GM04503 (cell line): ENCODE measurements at regions not wholly inside any gene's neighbourhood (a gene's known extent, or its start where the extent isn't known, plus 50 kb on each side); places are given as distances from the start of the nearest gene placed in this dataset.
"Not testable (repeated sequence)": the region's sequence is repeated elsewhere in the genome, so short reads cannot be mapped to it uniquely, and the experiment has no call there.

ENCODE experiments used
- DNase-seq: peaks from one replicate; pipeline ENCODE4 v3.0.0-alpha.2; 2012; ENCODE audit warnings: low read depth

DNA sequence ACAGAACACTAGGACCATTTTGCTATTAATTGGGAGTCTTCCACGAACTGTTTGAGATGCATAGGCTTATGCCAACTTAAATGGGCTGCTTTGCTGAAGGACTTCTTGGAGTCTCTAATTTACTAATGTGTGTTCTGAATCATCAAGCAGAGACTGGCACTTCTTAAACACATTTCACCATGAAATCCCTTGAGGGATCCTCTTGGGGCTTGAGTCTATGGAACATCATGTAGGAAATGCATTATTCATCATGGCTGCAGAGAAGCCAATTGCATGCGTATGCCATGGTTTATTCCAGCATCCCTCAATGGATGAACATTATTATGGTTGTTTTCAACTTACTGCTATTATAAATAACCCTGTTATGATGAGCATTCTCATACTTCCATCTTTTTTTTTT is 73.4 kb downstream of the FGD2 start:
- DNase-seq, result no peak

DNA sequence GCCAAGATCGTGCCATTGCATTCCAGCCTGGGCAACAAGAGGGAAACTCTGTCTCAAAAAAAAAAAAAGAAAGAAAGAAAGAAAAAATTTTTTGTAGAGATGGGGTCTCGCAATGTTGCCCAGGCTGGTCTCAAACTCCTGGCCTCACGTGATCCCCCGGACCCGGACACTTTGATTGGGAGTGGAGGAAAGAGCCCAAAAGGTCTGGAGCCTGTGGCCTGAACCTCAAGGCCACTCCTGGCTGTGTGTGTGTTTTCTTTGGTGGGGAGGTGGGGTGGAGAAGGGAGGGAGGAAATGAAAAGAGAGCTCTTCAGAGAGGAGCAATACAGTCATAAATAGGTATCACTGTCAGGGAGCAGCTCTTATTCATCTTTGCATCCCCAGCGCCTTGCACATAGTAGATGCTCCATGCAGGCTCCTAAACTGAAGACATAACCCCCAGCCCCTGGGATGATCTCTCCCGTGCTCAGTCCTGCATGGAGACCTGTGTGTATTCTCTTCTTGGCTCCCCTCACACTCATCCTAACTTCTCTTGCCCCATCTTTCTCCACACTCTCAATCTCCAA is 75.7 kb downstream of the FGD2 start:
- no peak for DNase-seq

DNA sequence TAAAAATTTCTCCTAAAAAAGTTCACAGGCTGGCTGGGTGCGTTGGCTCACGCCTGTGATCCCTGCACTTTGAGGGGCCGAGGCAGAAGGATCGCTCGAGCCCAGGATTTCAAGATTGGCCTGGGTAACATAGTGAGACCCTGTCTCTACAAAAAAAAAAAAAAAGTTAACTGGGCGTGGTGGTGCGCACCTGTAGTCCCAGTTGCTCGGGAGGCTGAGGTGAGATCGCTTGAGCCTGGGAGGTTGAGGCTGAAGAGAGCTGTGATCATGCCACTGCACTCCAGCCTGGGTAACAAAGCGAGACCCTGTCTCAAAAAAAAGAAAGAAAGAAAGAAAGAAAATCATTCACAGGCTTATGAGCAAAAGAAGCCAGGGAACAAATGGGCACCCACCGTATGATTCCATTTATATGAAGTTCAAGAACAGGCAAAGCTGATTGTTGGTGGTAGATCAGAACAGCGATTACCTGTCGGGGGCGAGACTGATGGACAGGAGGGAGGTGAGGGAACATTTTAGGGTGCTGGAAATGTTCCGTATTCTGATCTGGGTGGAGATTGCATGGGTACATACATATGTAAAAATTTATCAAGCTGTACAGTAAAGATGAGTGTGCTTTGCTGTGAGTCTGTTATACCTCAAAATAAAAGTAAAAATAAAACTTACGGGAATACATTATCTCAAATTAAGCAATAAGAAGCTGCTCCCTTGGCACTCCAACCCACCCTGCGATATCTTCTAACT is 77.1 kb downstream of the FGD2 start:
- DNase-seq, result no peak

DNA sequence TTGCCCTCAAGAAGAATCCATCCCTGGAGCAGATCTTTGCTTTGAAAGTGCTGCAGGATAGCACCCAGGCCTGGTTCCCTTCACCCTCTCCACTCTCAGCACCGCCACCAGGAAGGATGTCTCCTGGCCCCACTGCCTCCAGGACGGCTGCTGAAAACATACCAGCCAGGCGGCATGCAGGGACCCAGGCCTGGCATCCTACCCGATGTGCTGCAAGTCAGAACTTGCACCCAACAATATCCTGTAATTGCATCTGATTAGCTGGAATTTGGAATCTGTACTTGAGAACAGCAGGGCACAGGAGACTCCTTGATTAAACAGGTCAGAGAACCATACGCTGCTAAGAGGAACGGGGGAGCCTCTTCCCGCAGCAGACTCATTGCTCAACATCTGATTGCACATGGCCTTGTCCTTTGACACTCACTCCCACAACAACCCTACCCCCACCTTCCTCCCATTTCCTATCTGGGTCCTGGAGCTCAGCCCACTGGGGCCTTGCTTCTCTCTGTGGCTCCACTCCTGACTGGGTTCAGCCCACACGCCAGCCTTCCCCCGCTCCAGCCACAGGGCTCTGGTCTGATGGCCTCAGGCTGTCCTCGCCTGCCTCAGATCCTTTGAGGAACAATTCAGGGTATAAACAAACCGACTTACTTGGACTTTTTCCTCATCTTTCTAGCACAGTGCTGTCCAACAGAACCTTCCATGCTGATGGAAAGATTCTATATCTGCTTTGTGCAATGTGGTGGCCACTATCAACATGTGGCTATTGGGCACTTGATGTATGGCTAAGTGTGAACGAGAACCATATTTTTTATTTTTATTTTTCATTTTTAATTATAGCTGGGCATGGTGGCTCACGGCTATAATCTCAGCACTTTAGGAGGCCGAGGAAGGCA is 78.0 kb downstream of the FGD2 start:
- no peak for DNase-seq

DNA sequence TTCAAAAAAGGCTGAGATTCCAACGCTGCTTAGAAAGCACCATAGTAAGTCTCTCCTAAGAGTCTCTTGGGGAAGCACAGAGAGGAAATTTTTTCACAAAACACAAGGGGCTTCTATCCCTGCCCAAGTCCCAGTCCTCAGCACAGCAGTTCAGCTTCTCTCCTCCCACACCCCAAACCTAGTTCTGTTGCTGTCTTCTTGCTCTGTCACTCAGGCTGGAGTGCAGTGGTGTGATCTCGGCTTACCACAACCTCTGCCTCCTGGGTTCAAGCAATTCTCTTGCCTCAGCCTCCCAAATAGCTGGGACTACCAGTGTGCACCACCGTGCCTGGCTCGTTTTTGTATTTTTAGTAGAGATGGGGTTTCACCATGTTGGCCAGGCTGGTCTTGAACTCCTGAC is 79.2 kb downstream of the FGD2 start:
- not testable (repeated sequence) for DNase-seq

DNA sequence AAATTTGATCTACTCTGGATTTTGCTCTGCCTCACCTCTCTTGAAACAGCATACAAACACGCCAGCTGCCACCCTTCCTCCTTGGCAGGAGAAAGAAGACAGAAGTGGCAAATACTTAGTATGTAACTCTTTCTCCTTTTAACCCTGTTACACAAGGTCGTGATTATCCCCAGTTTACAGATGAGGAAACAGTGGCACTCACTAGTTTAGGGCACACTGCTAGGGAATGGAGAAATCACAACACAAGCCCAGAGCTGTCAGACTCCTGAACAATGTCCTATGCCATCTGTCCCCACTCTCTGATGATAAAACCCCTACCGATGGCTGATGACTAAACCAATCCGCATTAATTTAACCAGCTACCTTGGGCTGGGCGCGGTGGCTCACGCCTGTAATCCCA is 79.7 kb downstream of the FGD2 start:
- no peak for DNase-seq

DNA sequence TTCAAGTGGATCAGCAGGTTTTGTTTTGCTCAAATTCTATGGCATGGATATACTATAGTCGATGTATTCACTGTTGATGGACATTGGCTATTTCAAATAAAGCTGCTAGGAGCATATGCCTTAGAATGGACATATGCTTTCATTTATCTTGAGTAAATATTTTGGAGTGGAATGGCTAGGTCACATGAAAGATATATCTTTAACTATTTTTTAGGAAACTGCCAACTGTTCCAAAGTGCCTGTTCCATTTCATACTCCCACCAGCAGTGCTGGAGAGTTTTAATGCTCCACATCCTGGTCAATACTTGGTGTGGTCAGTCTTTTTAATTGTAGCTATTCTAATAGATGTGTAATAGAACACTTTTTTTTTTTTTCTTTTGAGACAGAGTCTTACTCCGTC is 81.1 kb upstream of the PIM1 start:
- DNase-seq, result no peak

DNA sequence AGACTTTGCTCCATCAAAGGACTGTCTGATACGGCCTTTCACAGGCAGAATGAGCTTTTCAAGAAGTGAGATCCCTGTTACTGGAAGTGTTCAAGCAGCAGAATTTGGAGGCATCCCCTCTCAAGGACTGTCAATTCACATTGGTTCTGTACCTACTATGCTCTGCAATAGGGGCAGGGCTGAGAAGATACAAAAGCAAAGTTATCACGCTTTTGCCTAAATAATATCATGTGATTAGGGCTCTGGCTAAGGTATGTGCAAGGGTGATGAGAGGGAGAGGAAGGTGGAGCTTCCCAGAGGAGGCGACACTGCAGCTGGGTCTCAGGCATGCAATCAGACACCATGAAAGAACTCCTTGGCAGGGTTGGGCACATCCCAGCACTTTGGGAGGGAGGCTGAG is 80.2 kb upstream of the PIM1 start:
- no peak for DNase-seq

DNA sequence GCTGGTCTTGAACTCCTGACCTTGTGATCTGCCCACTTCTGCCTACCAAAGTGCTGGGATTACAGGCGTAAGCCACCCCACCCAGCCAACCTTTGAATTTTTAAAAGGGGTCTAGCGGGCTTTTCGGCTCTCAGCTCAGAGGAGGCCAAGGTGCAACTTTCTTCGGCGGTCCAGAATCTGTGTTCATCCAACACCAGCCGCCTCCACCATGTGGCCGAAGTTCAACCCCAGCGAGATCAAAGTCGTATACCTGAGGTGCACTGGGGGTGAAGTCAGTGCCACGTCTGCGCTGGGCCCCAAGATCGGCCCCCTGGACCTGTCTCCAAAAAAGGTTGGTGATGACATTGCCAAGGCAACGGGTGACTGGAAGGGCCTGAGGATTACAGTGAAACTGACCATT is 78.8 kb upstream of the PIM1 start:
- not testable (repeated sequence) for DNase-seq

DNA sequence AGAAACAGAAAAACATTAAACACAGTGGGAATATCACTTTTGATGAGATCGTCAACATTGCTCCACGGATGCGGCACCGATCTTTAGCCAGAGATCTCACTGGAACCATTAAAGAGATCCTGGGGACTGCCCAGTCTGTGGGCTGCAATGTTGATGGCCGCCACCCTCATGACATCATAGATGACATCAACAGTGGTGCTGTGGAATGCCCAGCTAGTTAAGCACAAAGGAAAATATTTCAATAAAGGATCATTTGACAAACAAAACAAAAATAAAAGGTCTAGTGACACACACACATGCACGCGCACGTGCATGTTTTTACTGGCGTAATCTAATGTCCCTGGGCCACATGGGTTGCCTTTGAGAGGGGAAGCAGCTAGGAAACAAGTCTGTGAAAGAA is 78.4 kb upstream of the PIM1 start:
- DNase-seq, result not testable (repeated sequence)

DNA sequence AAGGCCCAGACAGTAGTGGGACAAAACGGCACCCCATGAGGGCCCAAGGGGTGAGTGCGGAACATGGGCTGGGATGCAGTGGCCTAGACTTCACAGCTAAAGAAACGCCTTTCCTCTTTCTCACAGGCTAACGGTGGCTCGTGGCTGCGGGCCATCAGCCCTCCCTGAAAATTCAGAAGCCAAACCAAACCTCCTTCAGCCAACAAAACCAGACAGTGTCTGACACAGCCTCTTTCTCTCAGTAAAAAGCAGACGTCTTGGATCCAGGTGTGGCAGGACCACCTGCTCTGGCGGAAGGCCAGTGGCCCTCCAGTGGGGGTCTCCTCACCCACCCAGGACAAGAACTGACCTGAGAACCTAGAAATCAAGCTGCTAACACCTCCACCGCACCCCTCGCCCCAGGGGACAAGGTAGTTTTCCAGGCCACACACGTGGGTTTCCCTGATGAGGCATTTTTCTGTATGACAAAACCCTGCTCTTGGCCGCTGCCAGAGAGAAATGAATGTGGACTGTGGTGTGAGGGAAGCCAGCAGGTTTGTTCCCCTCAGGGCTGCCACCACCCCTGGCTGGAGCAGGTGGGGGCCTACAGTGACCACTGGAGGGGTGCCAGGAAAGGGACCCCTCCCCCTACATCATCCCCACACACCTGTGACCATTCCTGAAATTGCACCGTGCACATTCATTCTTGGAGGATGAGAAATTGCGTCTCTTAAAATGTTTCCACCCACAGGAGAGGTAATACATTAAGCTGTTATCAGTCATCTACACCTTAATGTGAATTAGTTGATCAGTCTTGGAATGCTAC is 76.8 kb upstream of the PIM1 start:
- no peak for DNase-seq

DNA sequence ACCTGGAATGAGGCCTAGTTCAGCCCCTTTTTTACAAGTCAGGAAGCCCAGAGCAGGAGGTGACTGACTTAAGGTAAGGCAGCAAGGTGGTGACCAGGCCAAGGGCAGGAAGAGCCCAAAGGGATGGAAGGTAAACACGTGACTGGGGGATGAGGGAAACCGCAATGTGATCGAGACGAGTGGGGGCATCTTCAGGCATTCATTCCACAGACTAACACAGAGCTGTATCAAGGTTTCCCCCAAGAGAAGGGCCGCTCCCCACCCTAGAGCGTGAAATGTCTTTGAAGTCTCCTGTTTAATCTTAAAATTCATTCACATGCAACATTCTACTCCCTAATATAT is 76.3 kb upstream of the PIM1 start:
- no peak for DNase-seq

DNA sequence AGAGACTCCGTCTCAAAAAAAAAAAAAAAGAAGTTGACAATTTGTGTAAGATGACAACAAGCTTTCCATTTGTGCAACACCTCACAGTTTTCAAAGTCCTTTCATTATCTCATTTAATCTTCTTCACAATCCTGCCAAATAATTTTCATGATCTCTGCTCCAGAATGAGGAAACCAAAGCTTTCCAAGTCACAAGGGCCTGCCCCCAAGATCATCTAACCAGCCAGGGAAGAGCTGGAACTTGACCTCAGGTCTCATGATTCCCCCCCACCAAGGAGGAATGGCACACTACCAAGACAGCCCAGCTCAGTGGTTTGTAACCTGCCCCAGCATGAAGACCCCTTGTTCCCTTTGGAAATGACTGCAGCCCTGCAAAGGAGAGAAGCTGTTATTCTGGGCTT is 74.0 kb upstream of the PIM1 start:
- no peak for DNase-seq

DNA sequence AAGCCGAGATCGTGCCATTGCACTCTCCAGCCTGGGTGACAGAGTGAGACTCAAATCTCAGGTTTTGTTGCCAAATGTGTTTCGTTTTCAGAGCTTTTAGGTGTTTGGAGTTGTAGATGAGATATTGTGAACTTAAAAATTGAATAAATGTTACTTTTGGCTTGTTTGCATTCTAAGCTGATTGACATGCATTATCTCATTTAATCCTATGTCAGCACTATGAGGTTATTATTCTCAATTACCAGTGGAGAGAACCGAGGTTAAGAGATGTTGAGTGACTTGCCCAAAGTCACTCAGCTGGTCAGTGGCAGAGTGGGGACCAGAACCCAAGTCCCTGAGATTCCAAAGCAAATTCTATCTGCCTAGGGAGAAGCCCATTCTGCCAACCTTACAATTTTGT is 72.6 kb upstream of the PIM1 start:
- no peak for DNase-seq

DNA sequence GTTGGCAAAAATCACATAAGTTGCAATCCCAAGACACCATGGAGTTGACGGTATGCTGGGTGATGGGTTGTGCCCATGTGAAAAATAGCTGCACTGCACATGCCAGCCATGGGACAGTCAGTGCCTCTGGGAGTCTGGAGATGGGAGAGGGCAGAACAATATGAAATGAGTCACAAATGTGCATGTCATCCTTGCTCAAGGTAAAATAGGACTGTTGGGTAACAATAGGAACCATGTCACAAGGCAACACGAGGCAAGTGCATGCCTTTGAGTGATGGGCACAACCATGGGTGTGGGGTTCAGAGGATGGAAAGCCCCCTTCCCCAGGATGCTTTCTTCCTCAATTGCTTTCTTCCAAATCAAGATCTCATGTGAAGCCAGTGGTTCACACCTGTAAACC is 70.5 kb upstream of the PIM1 start:
- DNase-seq, result no peak

DNA sequence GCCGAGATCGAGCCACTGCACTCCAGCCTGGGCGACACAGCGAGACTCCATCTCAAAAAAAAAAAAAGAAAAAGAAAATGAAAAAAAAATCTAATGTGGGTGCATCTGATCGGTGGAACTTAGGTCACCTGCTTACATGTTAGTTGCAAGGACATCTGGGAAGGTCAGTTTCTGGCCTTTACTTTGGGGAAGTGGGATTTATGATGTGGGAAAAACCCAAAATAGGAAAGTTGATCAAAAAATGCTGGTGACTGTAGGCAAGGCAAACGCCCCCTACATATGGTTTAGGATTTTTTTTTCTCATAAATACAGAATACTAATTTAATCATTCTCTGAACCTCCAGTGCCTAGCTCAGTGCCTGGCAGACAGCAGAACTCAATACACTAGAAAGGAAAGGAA is 69.2 kb upstream of the PIM1 start:
- DNase-seq, result no peak

DNA sequence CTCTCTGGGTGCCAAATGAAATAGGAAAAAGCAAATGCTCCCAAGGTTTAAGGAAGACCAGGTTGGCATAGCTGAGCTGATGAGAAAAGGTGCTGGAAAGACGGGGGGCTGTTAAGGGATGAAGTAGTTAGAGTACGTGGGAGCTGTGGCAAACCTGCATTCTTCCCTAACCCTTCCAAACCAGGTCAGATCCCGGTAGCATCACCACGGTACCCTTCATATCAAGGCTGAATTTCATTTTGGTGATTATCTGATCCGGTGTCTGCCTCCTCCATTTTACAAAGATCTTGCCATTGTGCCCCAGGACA is 68.0 kb upstream of the PIM1 start:
- DNase-seq, result no peak

DNA sequence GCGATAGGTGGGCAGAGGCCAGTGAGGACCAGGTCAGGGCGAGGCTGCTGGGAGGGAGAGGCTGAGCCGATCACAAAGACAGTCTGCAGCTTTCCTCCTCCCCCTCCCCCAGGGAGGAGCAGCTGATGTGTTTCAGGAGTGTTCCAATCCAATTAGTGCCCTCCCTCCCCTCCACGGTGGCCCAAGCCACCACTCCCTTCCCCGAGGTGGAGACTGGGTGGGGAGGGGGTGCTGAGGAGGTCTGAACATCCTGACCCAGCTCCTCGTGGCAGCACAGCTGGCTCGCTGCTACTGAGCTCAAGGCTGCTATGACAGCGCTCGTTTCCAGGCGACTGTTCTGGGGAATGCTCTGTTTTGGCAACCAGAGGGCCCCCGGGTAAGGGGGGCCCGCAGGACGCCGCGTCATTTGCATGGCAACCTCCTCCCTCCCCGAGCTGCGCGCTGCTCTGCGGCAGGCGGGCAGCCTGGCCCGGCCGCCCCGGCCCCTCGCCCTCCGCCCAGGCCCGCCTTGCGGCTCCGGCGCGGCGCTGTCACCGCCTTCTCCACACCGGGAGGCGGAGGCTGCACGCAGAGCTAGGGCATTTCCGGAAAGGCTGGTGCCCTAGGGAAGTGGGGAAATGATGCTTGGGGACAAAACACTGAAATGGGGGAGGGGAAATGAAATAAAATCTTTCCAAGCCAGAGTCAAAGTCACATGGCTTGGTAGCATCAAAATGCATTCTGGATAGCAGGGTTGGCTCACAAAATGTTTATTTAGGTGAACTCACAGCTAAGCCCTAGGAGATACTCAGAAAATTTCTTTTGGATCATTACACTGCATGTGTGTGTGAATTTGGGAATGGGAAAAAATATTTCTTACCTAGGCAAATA is 67.4 kb upstream of the PIM1 start:
- DNase-seq, result peak; percentile 71

DNA sequence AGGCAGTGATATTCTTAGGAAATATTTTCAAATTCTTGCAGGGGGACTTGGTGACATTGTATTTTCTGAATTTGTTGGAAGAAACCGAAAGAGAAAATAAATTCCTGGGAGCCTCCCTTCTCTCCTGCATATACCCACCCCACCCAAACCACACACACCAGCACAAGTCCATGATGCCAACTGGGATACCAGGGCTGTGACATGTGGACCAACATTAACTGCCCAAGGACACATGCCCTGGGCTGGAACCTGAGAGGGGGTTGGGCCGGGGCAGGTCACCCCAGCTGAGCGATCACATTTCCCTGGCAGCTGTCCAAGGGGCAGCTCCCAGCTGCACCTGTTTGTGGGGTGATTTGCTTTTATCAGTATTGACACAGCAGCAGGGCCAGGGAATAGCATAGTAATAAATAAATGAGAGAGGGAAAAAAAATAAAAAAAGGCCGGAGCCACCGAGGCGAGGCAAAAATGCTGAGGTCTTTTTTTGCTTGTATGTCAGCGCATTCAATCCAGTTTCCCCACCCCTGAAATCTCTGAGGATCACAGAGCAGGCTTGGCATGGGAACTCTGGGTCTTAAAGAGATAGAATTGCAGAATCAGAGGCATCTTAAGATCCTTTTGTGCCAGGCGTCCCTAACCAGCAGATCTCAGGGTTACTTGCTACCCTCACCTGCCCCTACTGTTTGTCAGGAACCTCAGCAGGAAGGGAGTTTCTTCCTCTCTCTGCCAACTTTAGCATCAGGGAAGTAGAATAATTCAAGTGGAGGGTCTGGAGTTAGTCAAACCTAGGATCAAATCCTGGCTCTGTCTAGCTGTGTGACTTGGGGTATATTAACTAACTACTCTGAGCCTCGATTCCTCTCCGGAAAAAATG is 66.5 kb upstream of the PIM1 start:
- DNase-seq, result no peak

DNA sequence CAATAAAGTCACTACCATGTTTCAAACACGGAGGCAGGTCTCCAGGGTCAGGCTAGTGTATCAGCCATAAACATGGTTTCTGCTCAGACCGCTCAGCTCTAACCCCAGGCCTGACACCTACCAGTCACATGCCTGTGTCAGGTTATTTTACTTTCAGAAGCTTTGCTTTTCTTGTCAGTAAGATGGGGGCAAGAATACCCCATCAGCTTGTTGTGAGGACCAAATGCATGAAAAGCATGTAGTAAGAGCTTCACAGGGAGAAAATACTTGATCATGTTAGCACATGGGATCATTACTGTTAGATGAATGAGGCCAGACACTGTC is 65.2 kb upstream of the PIM1 start:
- DNase-seq, result no peak
